ENCODE measurements at regions not wholly inside any gene's neighbourhood (a gene's known extent, or its start where the extent isn't known, plus 50 kb on each side); places are given as distances from the start of the nearest gene placed in this dataset.
"Not testable (repeated sequence)": the region's sequence is repeated elsewhere in the genome, so short reads cannot be mapped to it uniquely, and the experiment has no call there.

GRCh38 chr1:47491341-47491753 lies 53.5 kb downstream of the FOXD2 start:
- no peak for DNase-seq

- no peak for DNase-seq
Observed at GRCh38 chr1:47495176-47495713, 57.4 kb downstream of the FOXD2 start.

GRCh38 chr1:47498551-47498950 lies 60.7 kb downstream of the FOXD2 start:
- no peak for DNase-seq

- DNase-seq, result no peak
Observed at GRCh38 chr1:47501069-47501468, 63.2 kb downstream of the FOXD2 start.

GRCh38 chr1:47502746-47503370 lies 65.0 kb downstream of the FOXD2 start:
- no peak for DNase-seq

GRCh38 chr1:47504840-47505239 lies 67.0 kb downstream of the FOXD2 start:
- not testable (repeated sequence) for DNase-seq

- DNase-seq, result no peak
Observed at GRCh38 chr1:47505267-47505666, 67.4 kb downstream of the FOXD2 start.

- DNase-seq, result no peak
Observed at GRCh38 chr1:47506053-47506452, 68.2 kb downstream of the FOXD2 start.

- no peak for DNase-seq
Observed at GRCh38 chr1:47507144-47507543, 69.3 kb downstream of the FOXD2 start.

GRCh38 chr1:47507881-47508701 lies 70.2 kb downstream of the FOXD2 start:
- no peak for DNase-seq

- no peak for DNase-seq
Observed at GRCh38 chr1:47508702-47509431, 71.0 kb downstream of the FOXD2 start.

- DNase-seq, result no peak
Observed at GRCh38 chr1:47510282-47510811, 72.5 kb downstream of the FOXD2 start.

GRCh38 chr1:47511825-47512224 lies 74.0 kb downstream of the FOXD2 start:
- no peak for DNase-seq

- no peak for DNase-seq
Observed at GRCh38 chr1:47513393-47513792, 75.5 kb downstream of the FOXD2 start.

GRCh38 chr1:47514229-47514628 lies 76.4 kb downstream of the FOXD2 start:
- no peak for DNase-seq

- no peak for DNase-seq
Observed at GRCh38 chr1:47515164-47515789, 77.4 kb downstream of the FOXD2 start.

- no peak for DNase-seq
Observed at GRCh38 chr1:47517946-47518345, 80.1 kb downstream of the FOXD2 start.

GRCh38 chr1:47519491-47519890 lies 81.6 kb downstream of the FOXD2 start:
- DNase-seq, result no peak

GRCh38 chr1:47519971-47520370 lies 82.1 kb downstream of the FOXD2 start:
- DNase-seq, result no peak

- no peak for DNase-seq
Observed at GRCh38 chr1:47521034-47521881, 83.4 kb downstream of the FOXD2 start.

GRCh38 chr1:47522935-47523834 lies 85.3 kb downstream of the FOXD2 start:
- DNase-seq, result no peak

Data from GDM1 (cell line).